H9 (cell line): ENCODE measurements at regions not wholly inside any gene's neighbourhood (a gene's known extent, or its start where the extent isn't known, plus 50 kb on each side); places are given as distances from the start of the nearest gene placed in this dataset.
A peak's percentile ranks its signal among the peaks of the same experiment; 100 is the strongest.
"Not testable (repeated sequence)": the region's sequence is repeated elsewhere in the genome, so short reads cannot be mapped to it uniquely, and the experiment has no call there.

ENCODE experiments used
- DNase-seq: peaks from one replicate; pipeline ENCODE4 v3.0.0-alpha.2; 2017
- H2AFZ ChIP-seq: one replicate; pipeline ENCODE4 v1.6.1; 2013; ENCODE audit warnings: mild to moderate bottlenecking, low read length, control low read depth, moderate library complexity
- H2AK5ac ChIP-seq: 2 replicates; pipeline ENCODE4 v1.6.1; 2013; ENCODE audit warnings: low read length, control low read depth, mixed read lengths; ENCODE audit not compliant: insufficient read length
- H2BK120ac ChIP-seq: one replicate; pipeline ENCODE4 v1.6.1; 2013; ENCODE audit warnings: low read depth, mild to moderate bottlenecking, low read length, control low read depth, inconsistent platforms; ENCODE audit not compliant: poor library complexity, severe bottlenecking
- H2BK12ac ChIP-seq: 2 replicates; pipeline ENCODE4 v1.6.1; 2013; ENCODE audit warnings: low read length, control low read depth, mixed read lengths, low read depth; ENCODE audit not compliant: insufficient read length
- H2BK15ac ChIP-seq: 2 replicates; pipeline ENCODE4 v1.6.1; 2013; ENCODE audit warnings: low read depth, low read length, control low read depth
- H2BK20ac ChIP-seq: one replicate; pipeline ENCODE4 v1.6.1; 2013; ENCODE audit warnings: low read depth, mild to moderate bottlenecking, low read length, control low read depth, inconsistent platforms; ENCODE audit not compliant: poor library complexity, severe bottlenecking
- H2BK5ac ChIP-seq: 2 replicates; pipeline ENCODE4 v1.6.1; 2013; ENCODE audit warnings: low read length, control low read depth, mixed read lengths; ENCODE audit not compliant: insufficient read length
- H3K14ac ChIP-seq: 2 replicates; pipeline ENCODE4 v1.6.1; 2013; ENCODE audit warnings: low read length, control low read depth; ENCODE audit not compliant: insufficient read depth
- H3K18ac ChIP-seq: 2 replicates; pipeline ENCODE4 v1.6.1; 2013; ENCODE audit warnings: low read depth, mild to moderate bottlenecking, mixed read lengths, low read length, control low read depth; ENCODE audit not compliant: insufficient read length
- H3K23ac ChIP-seq: 2 replicates; pipeline ENCODE4 v1.6.1; 2013; ENCODE audit warnings: low read length, control low read depth, mixed read lengths, low read depth; ENCODE audit not compliant: insufficient read length
- H3K23me2 ChIP-seq: 2 replicates; pipeline ENCODE4 v1.6.1; 2013; ENCODE audit warnings: low read depth, mild to moderate bottlenecking, mixed read lengths, low read length, control low read depth; ENCODE audit not compliant: insufficient read length, poor library complexity, severe bottlenecking
- H3K27ac ChIP-seq: 2 replicates; pipeline ENCODE4 v1.5.1; 2013; ENCODE audit warnings: low read length, control low read depth, mixed read lengths, low read depth; ENCODE audit not compliant: insufficient read length
- H3K27me3 ChIP-seq: 2 replicates; pipeline ENCODE4 v1.6.1; 2013; ENCODE audit warnings: low read length, control low read depth, inconsistent platforms; ENCODE audit not compliant: insufficient read depth
- H3K4ac ChIP-seq: 2 replicates; pipeline ENCODE4 v1.6.1; 2013; ENCODE audit warnings: low read depth, mild to moderate bottlenecking, control low read depth, inconsistent platforms, low read length, moderate library complexity
- H3K4me1 ChIP-seq: 2 replicates; pipeline ENCODE4 v1.6.1; 2013; ENCODE audit warnings: low read length, control low read depth, inconsistent platforms; ENCODE audit not compliant: insufficient read depth
- H3K4me2 ChIP-seq: 2 replicates; pipeline ENCODE4 v1.6.1; 2013; ENCODE audit warnings: low read length, control low read depth, mixed read lengths; ENCODE audit not compliant: insufficient read length, insufficient read depth
- H3K56ac ChIP-seq: 2 replicates; pipeline ENCODE4 v1.6.1; 2013; ENCODE audit warnings: low read depth, mild to moderate bottlenecking, mixed read lengths, low read length, control low read depth; ENCODE audit not compliant: insufficient read length
- H3K79me1 ChIP-seq: 2 replicates; pipeline ENCODE4 v1.6.1; 2013; ENCODE audit warnings: low read depth, mild to moderate bottlenecking, moderate library complexity, low read length, control low read depth, inconsistent platforms; ENCODE audit not compliant: insufficient read depth, poor library complexity, severe bottlenecking
- H3K79me2 ChIP-seq: 2 replicates; pipeline ENCODE4 v1.6.1; 2013; ENCODE audit warnings: low read length, control low read depth, inconsistent platforms; ENCODE audit not compliant: insufficient read depth
- H3K9ac ChIP-seq: 2 replicates; pipeline ENCODE4 v1.6.1; 2013; ENCODE audit warnings: low read length, control low read depth, mixed read lengths; ENCODE audit not compliant: insufficient read length; ENCODE audit errors: extremely low read depth
- H3K9me3 ChIP-seq: one replicate; pipeline ENCODE4 v1.6.1; 2013; ENCODE audit warnings: low read depth, low read length, inconsistent platforms; ENCODE audit not compliant: control insufficient read depth
- H3T11ph ChIP-seq: one replicate; pipeline ENCODE4 v1.6.1; 2013; ENCODE audit warnings: mild to moderate bottlenecking, low read length, control low read depth, inconsistent platforms
- H4K20me1 ChIP-seq: one replicate; pipeline ENCODE4 v1.6.1; 2013; ENCODE audit not compliant: control insufficient read depth, insufficient read length, insufficient read depth
- H4K5ac ChIP-seq: 2 replicates; pipeline ENCODE4 v1.6.1; 2013; ENCODE audit warnings: low read depth, mild to moderate bottlenecking, mixed read lengths, low read length, control low read depth; ENCODE audit not compliant: insufficient read length
- H4K8ac ChIP-seq: replicated peaks from 2 replicates; pipeline ENCODE4 v1.6.1; 2013; ENCODE audit warnings: low read length, control low read depth, mixed read lengths, low read depth; ENCODE audit not compliant: insufficient read length
- H4K91ac ChIP-seq: 2 replicates; pipeline ENCODE4 v1.6.1; 2013; ENCODE audit warnings: low read depth, mild to moderate bottlenecking, moderate library complexity, mixed read lengths, low read length, control low read depth; ENCODE audit not compliant: insufficient read length
- H3K27ac Mint-ChIP-seq, 3 experiments: 2 replicates in 2 of 3; 3 replicates in 1 of 3; pipeline ENCODE4 v1.8.0; 2020 to 2021; ENCODE audit warnings: mixed read lengths in 3 of 3, mild to moderate bottlenecking in 1 of 3, moderate library complexity in 1 of 3
- H3K27me3 Mint-ChIP-seq: 2 replicates; pipeline ENCODE4 v1.8.0; 2021; ENCODE audit warnings: low read depth, mild to moderate bottlenecking, moderate library complexity, mixed read lengths
- H3K36me3 Mint-ChIP-seq, 3 experiments: 2 replicates in 2 of 3; 3 replicates in 1 of 3; pipeline ENCODE4 v1.8.0; 2020 to 2021; ENCODE audit warnings: low read depth in 3 of 3, mixed read lengths in 3 of 3; ENCODE audit not compliant: insufficient read depth in 1 of 3
- H3K4me1 Mint-ChIP-seq, 2 experiments: 2 replicates each; pipeline ENCODE4 v1.8.0; 2020; ENCODE audit warnings: mixed read lengths in 2 of 2
- H3K4me3 Mint-ChIP-seq, 2 experiments: 2 replicates in 1 of 2; 3 replicates in 1 of 2; pipeline ENCODE4 v1.8.0; 2020 to 2021; ENCODE audit warnings: mild to moderate bottlenecking in 2 of 2, mixed read lengths in 2 of 2, moderate library complexity in 1 of 2
- H3K9me3 Mint-ChIP-seq, 2 experiments: 2 replicates in 1 of 2; 3 replicates in 1 of 2; pipeline ENCODE4 v1.8.0; 2020; ENCODE audit warnings: mild to moderate bottlenecking in 2 of 2, mixed read lengths in 2 of 2, moderate library complexity in 1 of 2
- WGBS: extraction: QIAGEN DNeasy Blood & Tissue Kit; methylation state at CpG from one replicate; pipeline ENCODE4 v1.1.7; 2013; ENCODE audit warnings: missing lambda C conversion rate, low lambda C conversion rate, mixed read lengths; ENCODE audit not compliant: insufficient read length; ENCODE audit errors: extremely low coverage; 5-methylcytosine and 5-hydroxymethylcytosine counted together

- Histone ChIP-seq H3K79me2 (peaks cover 14% of the 10 kb centered on the region; the same call in 1 of the 2 replicates), H2BK5ac (peak overlapping the region; percentile 96), H3K4me2 (peak overlapping the region; percentile 55), H3K4me1 (peaks cover 17% of the 10 kb centered on the region), H3K27ac (peak overlapping the region; percentile 94), H3K9ac (peak overlapping the region; percentile 58)
- not testable (repeated sequence) for H2AK5ac ChIP-seq, H3K23ac ChIP-seq, H3K27me3 Mint-ChIP-seq, H2BK20ac ChIP-seq, H2AFZ ChIP-seq, H3K27me3 ChIP-seq, H4K91ac ChIP-seq, H3K9me3 ChIP-seq, DNase-seq, H3T11ph ChIP-seq, H3K14ac ChIP-seq, H3K4ac ChIP-seq, H3K56ac ChIP-seq, H4K8ac ChIP-seq, H3K79me1 ChIP-seq, H2BK15ac ChIP-seq, H3K23me2 ChIP-seq, H4K20me1 ChIP-seq, H2BK12ac ChIP-seq, H4K5ac ChIP-seq, H3K18ac ChIP-seq, H2BK120ac ChIP-seq
- WGBS: no CpG with 5 or more reads among the region's 12 CpGs
- H3K4me3 Mint-ChIP-seq: peak overlapping the region; percentile 29 to 67
- H3K4me1 Mint-ChIP-seq: peaks cover 63 to 67% of the 10 kb centered on the region in 2 experiments
- peak overlapping the region; percentile 97 to 100 (median 97) for H3K27ac Mint-ChIP-seq
- H3K9me3 Mint-ChIP-seq: peaks cover 0 to 16% of the 10 kb centered on the region in 2 experiments; a peak in 2 of 5 replicates
- peaks cover 0 to 13% (median 2%) of the 10 kb centered on the region in 3 experiments; a peak in 3 of 7 replicates for H3K36me3 Mint-ChIP-seq
These were observed 505.5 kb downstream of the GRIN2A start for GRCh38 chr16:9676560-9677300.
